ENCODE measurements at regions not wholly inside any gene's neighbourhood (a gene's known extent, or its start where the extent isn't known, plus 50 kb on each side); places are given as distances from the start of the nearest gene placed in this dataset.

DNA sequence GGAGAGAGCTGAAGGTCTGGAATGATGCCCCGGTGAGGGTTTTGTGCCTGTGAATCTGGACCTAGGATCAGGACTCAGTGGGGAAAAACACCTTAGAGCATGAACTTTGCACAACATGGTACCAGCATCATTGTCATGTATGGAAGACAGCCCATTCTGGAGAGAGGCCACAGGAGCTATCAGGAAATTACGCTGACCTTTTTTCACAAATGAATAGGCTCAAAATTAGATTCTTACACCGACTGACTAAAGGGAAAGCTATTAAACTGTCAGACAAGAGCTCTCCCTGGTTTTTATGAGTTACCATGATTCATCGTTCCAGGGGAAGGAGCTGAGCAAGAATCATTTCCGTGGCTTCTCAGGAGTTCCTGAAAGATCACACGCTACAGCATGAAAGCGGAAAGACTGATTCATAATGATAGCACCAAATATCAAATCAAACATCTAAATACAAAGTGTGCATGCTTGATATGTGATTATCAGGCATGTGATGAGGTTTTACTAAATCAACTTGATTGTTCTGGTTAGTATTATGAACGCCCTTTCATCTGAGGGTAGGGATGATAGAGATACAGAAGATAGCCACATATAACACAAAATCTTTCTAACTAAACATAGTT, 224.9 kb upstream of the SMLR1 start:
- TF ChIP-seq, protein P1, sequence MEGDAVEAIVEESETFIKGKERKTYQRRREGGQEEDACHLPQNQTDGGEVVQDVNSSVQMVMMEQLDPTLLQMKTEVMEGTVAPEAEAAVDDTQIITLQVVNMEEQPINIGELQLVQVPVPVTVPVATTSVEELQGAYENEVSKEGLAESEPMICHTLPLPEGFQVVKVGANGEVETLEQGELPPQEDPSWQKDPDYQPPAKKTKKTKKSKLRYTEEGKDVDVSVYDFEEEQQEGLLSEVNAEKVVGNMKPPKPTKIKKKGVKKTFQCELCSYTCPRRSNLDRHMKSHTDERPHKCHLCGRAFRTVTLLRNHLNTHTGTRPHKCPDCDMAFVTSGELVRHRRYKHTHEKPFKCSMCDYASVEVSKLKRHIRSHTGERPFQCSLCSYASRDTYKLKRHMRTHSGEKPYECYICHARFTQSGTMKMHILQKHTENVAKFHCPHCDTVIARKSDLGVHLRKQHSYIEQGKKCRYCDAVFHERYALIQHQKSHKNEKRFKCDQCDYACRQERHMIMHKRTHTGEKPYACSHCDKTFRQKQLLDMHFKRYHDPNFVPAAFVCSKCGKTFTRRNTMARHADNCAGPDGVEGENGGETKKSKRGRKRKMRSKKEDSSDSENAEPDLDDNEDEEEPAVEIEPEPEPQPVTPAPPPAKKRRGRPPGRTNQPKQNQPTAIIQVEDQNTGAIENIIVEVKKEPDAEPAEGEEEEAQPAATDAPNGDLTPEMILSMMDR (IDR thresholded peaks at IDR 0.05) = no peak
- TF ChIP-seq POLR2A (IDR thresholded peaks at IDR 0.05) = no peak

Data from suprapubic skin (tissue), 3 donors.